ENCODE measurements at regions not wholly inside any gene's neighbourhood (a gene's known extent, or its start where the extent isn't known, plus 50 kb on each side); places are given as distances from the start of the nearest gene placed in this dataset.
"Not testable (repeated sequence)": the region's sequence is repeated elsewhere in the genome, so short reads cannot be mapped to it uniquely, and the experiment has no call there.

DNA sequence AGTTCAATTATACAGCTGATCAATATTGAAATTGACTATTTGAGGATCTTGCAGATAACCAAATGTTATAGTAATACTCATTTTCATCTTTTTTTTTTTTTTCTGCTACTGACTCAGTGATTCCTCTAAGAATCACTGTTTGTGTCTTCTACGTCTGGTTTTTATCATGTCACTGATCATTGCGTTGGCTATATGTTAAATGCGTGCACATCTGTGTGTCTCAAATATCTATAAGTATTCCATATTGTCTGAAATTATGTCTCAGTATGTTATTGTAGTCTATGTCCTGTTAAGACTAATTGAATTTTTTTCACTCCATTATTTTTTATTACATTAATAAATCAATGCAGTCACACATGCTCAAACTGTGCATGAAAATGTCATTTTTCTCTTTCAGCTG lies 200.5 kb downstream of the PCDH20 start:
- ATAC-seq (no peak), DNase-seq (no peak)
- Mint-ChIP-seq H3K36me3 (ENCODE audit: low read depth) (no peaks in the 10 kb centered on the region), H3K9me3 (no peaks in the 10 kb centered on the region), H3K4me3 (no peak overlapping the region), H3K4me1 (ENCODE audit: low read depth) (no peaks in the 10 kb centered on the region), H3K27ac (no peak overlapping the region), H3K27me3 (no peaks in the 10 kb centered on the region)
- TF ChIP-seq, protein P1, sequence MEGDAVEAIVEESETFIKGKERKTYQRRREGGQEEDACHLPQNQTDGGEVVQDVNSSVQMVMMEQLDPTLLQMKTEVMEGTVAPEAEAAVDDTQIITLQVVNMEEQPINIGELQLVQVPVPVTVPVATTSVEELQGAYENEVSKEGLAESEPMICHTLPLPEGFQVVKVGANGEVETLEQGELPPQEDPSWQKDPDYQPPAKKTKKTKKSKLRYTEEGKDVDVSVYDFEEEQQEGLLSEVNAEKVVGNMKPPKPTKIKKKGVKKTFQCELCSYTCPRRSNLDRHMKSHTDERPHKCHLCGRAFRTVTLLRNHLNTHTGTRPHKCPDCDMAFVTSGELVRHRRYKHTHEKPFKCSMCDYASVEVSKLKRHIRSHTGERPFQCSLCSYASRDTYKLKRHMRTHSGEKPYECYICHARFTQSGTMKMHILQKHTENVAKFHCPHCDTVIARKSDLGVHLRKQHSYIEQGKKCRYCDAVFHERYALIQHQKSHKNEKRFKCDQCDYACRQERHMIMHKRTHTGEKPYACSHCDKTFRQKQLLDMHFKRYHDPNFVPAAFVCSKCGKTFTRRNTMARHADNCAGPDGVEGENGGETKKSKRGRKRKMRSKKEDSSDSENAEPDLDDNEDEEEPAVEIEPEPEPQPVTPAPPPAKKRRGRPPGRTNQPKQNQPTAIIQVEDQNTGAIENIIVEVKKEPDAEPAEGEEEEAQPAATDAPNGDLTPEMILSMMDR (IDR thresholded peaks at IDR 0.05): no peak
- intact Hi-C loops (cut with micrococcal nuclease): no loop called here
- POLR2A ChIA-PET: no interaction called here
- CTCF ChIA-PET: no interaction called here

DNA sequence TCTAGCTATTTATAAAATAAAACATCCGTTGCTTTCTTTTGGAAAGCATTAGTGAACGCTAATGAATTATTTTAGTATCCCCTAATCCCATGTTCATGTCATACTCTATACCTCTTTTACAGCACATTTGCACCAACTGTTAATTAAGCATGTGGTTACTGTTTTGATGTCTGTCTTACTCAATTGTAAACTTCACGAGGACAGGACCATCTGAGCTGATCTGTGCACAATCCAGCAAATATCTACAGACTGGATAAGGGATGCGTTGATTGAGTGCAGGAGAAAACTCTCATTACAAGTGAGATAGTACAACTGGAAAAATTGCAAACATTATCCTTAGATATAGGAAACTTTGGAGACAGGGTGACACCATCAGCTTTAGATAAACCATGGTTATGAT lies 201.1 kb downstream of the PCDH20 start:
- Mint-ChIP-seq H3K4me1 (ENCODE audit: low read depth) (no peaks in the 10 kb centered on the region), H3K27ac (no peak overlapping the region), H3K27me3 (no peaks in the 10 kb centered on the region), H3K36me3 (ENCODE audit: low read depth) (no peaks in the 10 kb centered on the region), H3K4me3 (no peak overlapping the region), H3K9me3 (no peaks in the 10 kb centered on the region)
- no peak for DNase-seq
- intact Hi-C loops (cut with micrococcal nuclease): no loop called here
- CTCF ChIA-PET: no interaction called here
- no peak for ATAC-seq
- POLR2A ChIA-PET: no interaction called here
- TF ChIP-seq, protein P1 (IDR thresholded peaks at IDR 0.05): no peak

DNA sequence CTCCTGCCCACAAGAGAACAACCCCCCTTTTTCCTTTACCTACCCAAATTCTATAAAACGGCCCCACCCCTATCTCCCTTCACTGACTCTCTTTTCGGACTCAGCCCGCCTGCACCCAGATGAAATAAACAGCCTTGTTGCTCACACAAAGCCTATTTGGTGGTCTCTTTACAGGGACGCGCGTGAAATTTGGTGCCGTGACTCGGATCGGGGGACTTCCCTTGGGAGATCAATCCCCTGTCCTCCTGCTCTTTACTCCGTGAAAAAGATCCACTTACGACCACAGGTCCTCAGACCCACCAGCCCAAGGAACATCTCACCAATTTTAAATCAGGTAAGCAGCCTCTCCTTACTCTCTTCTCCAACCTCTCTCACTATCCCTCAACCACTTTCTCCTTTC lies 209.8 kb downstream of the PCDH20 start:
- H3K4me1 Mint-ChIP-seq (ENCODE audit: low read depth); intact Hi-C loops (cut with micrococcal nuclease); POLR2A ChIA-PET; H3K36me3 Mint-ChIP-seq (ENCODE audit: low read depth); CTCF ChIA-PET; H3K9me3 Mint-ChIP-seq; ATAC-seq; H3K27ac Mint-ChIP-seq; H3K4me3 Mint-ChIP-seq; DNase-seq; H3K27me3 Mint-ChIP-seq: not testable (repeated sequence)

DNA sequence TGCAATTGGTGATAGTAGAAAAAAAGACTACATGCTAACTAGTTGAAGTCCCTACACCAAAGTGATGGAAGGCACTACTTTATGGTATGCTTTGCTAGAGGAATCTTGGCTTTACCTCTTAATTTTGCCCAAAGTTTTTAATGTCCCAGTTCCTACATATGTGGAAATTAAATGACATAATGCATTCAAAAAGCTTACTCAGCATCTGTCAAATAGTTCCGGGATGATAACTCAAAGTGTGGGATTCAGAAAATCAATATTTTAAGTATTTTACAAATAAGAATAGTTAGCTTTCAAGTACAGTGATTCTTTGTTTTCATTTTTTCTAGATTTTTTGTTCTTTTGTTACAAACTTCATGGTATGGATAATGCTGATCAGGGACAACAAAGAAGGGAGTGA lies 211.6 kb downstream of the PCDH20 start:
- Mint-ChIP-seq H3K27ac (no peak overlapping the region), H3K27me3 (no peaks in the 10 kb centered on the region), H3K36me3 (ENCODE audit: low read depth) (no peaks in the 10 kb centered on the region), H3K9me3 (no peaks in the 10 kb centered on the region), H3K4me1 (ENCODE audit: low read depth) (no peaks in the 10 kb centered on the region), H3K4me3 (no peak overlapping the region)
- intact Hi-C loops (cut with micrococcal nuclease): no loop called here
- ChIA-PET POLR2A (no interaction called here), CTCF (no interaction called here)
- ATAC-seq (no peak), DNase-seq (no peak)
- TF ChIP-seq, protein P1 (IDR thresholded peaks at IDR 0.05): no peak

DNA sequence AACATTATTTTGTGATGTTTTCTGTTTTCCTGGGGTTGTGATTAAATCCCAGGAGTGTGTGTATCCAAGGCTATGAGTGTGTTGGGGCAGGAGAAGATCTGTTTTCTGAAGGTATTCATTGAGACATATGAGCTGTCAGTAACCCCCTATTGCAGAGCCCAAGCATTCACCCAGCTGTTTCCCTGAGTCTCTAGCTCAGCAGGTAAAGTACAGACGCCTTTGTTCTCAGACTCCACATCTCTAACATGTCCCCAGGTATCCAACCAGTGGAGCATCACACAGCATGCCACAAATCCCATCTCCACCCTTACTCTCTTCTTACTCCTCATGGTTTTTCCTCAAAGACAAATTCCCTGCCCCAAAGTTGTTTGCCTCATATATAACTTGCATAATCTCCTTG lies 213.6 kb downstream of the PCDH20 start:
- Mint-ChIP-seq H3K36me3 (ENCODE audit: low read depth) (no peaks in the 10 kb centered on the region), H3K27me3 (no peaks in the 10 kb centered on the region), H3K4me1 (ENCODE audit: low read depth) (no peaks in the 10 kb centered on the region), H3K4me3 (no peak overlapping the region), H3K27ac (no peak overlapping the region), H3K9me3 (no peaks in the 10 kb centered on the region)
- CTCF ChIA-PET: no interaction called here
- intact Hi-C loops (cut with micrococcal nuclease): no loop called here
- DNase-seq (no peak), ATAC-seq (no peak)
- TF ChIP-seq, protein P1 (IDR thresholded peaks at IDR 0.05): no peak
- POLR2A ChIA-PET: no interaction called here

DNA sequence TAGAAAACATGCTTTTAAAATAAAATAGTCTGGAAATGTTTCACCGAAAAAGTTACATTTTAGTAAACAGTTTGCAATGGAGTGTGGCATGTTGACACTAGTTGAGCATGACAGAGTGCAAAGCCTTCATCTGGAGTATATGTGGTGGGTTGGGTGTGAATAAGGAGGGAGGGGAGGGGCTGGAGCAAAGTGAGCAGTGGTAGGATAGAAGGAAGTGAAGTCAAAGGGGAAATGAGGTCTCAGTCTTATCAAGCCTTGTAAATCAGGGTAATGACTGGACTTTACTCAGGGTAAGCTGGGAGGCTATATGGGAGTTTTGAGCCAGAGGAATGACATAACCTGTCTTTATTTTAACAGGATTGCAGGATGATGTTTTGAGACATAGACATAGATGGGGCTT lies 222.8 kb downstream of the PCDH20 start:
- TF ChIP-seq, protein P1 (IDR thresholded peaks at IDR 0.05): no peak
- ChIA-PET POLR2A (no interaction called here), CTCF (no interaction called here)
- intact Hi-C loops (cut with micrococcal nuclease): no loop called here
- no peak overlapping the region for H3K27ac Mint-ChIP-seq
- H3K4me1 Mint-ChIP-seq (ENCODE audit: low read depth): no peaks in the 10 kb centered on the region
- ATAC-seq: no peak
- peaks cover 7% of the 10 kb centered on the region for H3K9me3 Mint-ChIP-seq
- no peaks in the 10 kb centered on the region for H3K27me3 Mint-ChIP-seq
- no peak for DNase-seq
- no peak overlapping the region for H3K4me3 Mint-ChIP-seq
- no peaks in the 10 kb centered on the region for H3K36me3 Mint-ChIP-seq (ENCODE audit: low read depth)
